Prostate gland (tissue), 2 donors: ENCODE measurements at regions not wholly inside any gene's neighbourhood (a gene's known extent, or its start where the extent isn't known, plus 50 kb on each side); places are given as distances from the start of the nearest gene placed in this dataset.

Source experiments
- DNase-seq: peaks from one replicate; pipeline ENCODE4 v3.0.0-alpha.2; 2019; ENCODE audit warnings: low spot score
- H3K27ac ChIP-seq, 2 donors: fragments of 200-600 bp; sonication (generic); 2 replicates each; pipeline ENCODE4 v1.5.1; 2017 to 2019
- H3K27me3 ChIP-seq: fragments of 200-600 bp; sonication (generic); replicated peaks from 2 replicates; pipeline ENCODE4 v1.5.1; 2019; ENCODE audit not compliant: insufficient read depth
- H3K36me3 ChIP-seq, 2 donors: fragments of 200-600 bp; sonication (generic); 1 replicate in 1 of 2; 2 replicates in 1 of 2; pipeline versions ENCODE4 v1.5.1 to v1.8.1; 2017 to 2019
- H3K4me1 ChIP-seq: fragments of 200-600 bp; sonication (generic); replicated peaks from 2 replicates; pipeline ENCODE4 v1.5.1; 2019
- H3K4me3 ChIP-seq, 2 donors: fragments of 200-600 bp; sonication (generic); 2 replicates each; pipeline ENCODE4 v1.5.1; 2017 to 2019
- H3K9me3 ChIP-seq: fragments of 200-600 bp; sonication (generic); 2 replicates; pipeline ENCODE4 v1.5.1; 2017
- POLR2A ChIP-seq: fragments of 450-650 bp; IDR thresholded peaks from one replicate; pipeline ENCODE4 v1.6.1; 2016; ENCODE audit warnings: antibody characterized with exemption, mild to moderate bottlenecking
- POLR2AphosphoS5 ChIP-seq: sonication (generic); formaldehyde crosslinking; IDR thresholded peaks from one replicate; pipeline ENCODE4 v1.6.1; 2017; ENCODE audit warnings: antibody characterized with exemption
- WGBS: methylation state at CpG from one replicate; pipeline ENCODE4 v1.1.5; 2018; 5-methylcytosine and 5-hydroxymethylcytosine counted together
- intact Hi-C: fragments of 100-400 bp; cut with DNase I; formaldehyde crosslinking; loops from one replicate; pipeline ENCODE4 v1.14.2; 2022
- TF ChIP-seq, protein P1 (sequence below), 4 experiments: fragments of 200-600 bp in 2 of 4; fragments of 450-650 bp in 2 of 4; sonication (generic) in 2 of 4; IDR thresholded peaks; 1 replicate in 3 of 4; 2 replicates in 1 of 4; pipeline ENCODE4 v1.5.1; 2016 to 2019; ENCODE audit warnings: antibody characterized with exemption in 4 of 4, mild to moderate bottlenecking in 2 of 4, moderate library complexity in 2 of 4

DNA sequence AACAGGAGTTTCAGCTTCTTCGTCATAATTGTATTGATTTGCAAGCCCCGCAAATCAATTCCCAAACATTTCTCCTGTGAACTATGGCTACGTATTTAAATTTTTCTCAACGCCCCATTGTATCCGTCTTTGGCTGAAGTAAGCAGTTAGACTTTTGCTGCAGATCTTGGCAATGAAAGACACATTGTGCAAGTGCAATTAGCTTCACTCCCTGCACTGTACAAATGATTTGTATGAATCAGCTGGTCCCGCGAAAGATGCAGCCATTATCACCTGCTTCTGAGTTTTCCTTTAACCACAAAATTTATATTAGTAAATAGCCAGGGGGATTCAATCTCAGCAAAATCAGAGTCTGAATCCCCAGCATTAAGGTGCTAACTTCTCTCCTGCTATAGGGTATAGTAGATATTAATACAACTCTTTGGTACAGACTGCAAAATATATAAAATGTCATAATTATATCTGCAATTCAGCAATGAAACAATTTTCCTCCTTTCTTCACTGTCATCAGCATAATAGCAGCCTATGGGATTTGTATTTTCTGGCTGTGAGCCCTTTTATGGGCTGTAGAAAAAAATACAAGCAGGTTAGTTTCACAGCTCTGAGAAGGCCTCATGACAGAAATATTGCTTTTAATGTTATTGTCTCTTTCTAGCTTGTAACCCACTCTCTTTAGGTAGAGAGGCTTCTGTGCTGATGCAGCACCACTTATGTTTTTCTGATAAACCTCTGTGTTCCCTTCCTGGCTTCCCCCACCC is 68.4 kb upstream of the SMARCA2 start:
- no peak for TF ChIP-seq POLR2A
- TF ChIP-seq, protein P1, sequence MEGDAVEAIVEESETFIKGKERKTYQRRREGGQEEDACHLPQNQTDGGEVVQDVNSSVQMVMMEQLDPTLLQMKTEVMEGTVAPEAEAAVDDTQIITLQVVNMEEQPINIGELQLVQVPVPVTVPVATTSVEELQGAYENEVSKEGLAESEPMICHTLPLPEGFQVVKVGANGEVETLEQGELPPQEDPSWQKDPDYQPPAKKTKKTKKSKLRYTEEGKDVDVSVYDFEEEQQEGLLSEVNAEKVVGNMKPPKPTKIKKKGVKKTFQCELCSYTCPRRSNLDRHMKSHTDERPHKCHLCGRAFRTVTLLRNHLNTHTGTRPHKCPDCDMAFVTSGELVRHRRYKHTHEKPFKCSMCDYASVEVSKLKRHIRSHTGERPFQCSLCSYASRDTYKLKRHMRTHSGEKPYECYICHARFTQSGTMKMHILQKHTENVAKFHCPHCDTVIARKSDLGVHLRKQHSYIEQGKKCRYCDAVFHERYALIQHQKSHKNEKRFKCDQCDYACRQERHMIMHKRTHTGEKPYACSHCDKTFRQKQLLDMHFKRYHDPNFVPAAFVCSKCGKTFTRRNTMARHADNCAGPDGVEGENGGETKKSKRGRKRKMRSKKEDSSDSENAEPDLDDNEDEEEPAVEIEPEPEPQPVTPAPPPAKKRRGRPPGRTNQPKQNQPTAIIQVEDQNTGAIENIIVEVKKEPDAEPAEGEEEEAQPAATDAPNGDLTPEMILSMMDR (IDR thresholded peaks at IDR 0.05) = no peak
- no peak for TF ChIP-seq POLR2AphosphoS5
- no peak for DNase-seq
- H3K27ac ChIP-seq = no peak overlapping the region
- intact Hi-C loops = no loop called here
- no peaks in the 10 kb centered on the region for H3K9me3 ChIP-seq
- no peaks in the 10 kb centered on the region for H3K36me3 ChIP-seq
- H3K27me3 ChIP-seq = no peaks in the 10 kb centered on the region
- no peaks in the 10 kb centered on the region for H3K4me1 ChIP-seq
- 88% methylated on average over 7 of the region's 7 CpGs for WGBS
- H3K4me3 ChIP-seq = no peak overlapping the region

DNA sequence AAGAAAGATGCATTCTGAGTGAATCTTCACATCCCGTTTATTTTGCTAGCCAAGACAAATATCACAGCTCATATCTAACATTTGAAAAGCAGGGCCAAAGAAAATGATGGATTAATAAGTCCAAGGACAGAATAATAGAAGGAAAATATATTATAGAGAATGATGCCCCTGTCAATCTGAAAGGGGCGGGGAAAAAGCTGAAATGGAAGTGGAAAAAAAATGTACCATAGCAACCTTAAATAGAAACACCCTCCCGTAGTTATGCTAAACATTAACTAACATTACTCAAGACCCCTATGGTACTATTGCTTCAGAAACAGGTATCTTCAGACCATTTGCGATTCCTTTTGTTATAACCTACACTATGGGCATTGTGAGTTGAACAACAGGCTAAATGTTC is 67.7 kb upstream of the SMARCA2 start:
- DNase-seq = no peak
- intact Hi-C loops = no loop called here
- 69% methylated on average over 4 of the region's 4 CpGs for WGBS
- Histone ChIP-seq H3K4me3 (no peak overlapping the region), H3K9me3 (no peaks in the 10 kb centered on the region), H3K36me3 (no peaks in the 10 kb centered on the region), H3K27ac (no peak overlapping the region), H3K4me1 (no peaks in the 10 kb centered on the region), H3K27me3 (no peaks in the 10 kb centered on the region)
- TF ChIP-seq POLR2AphosphoS5 (no peak), POLR2A (no peak)
- TF ChIP-seq, protein P1 (IDR thresholded peaks at IDR 0.05) = no peak

DNA sequence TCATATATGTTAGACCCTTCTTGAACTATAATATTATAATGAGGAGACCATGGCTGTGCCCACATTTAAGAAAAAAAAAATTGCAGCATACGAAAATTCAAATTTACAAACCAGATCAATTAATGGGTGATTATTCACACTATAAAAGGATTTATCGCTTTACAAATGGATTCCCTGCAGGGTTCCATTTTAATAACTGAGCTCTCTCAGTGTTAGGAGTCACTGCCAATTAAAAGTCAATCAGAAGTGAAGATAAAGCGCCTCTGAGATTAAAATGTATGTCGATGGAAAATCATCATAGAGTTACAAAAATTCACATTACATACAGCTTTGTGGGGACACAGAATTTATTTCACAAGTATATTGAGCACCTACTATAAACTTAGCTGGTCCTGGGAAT is 66.6 kb upstream of the SMARCA2 start:
- intact Hi-C loops = no loop called here

DNA sequence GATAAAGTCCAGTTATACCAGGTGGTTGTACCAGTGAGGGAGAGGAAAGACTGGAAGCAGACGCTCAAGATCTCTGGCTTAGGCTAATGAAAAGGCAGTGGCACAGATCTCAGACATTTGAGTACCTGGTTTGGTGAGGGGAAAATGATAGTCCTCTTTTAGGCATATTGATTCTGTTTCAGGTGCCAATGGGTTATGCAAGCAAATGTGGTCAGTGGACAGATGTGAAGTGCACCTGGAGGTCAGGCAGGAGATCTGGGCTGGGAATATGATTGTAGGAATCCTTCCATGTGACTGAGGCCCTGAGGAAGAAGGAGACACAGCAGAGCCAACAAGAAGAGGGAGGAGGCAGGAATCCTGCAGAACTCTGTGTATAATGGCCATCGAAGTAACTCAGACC is 63.7 kb upstream of the SMARCA2 start:
- no peaks in the 10 kb centered on the region for H3K4me1 ChIP-seq
- WGBS = 76% methylated on average over 2 of the region's 2 CpGs
- no peaks in the 10 kb centered on the region for H3K9me3 ChIP-seq
- no peak for TF ChIP-seq POLR2AphosphoS5
- TF ChIP-seq, protein P1 (IDR thresholded peaks at IDR 0.05) = no peak
- no peak for TF ChIP-seq POLR2A
- no peak for DNase-seq
- no peak overlapping the region for H3K27ac ChIP-seq
- no peak overlapping the region for H3K4me3 ChIP-seq
- intact Hi-C loops = no loop called here
- H3K27me3 ChIP-seq = no peaks in the 10 kb centered on the region
- no peaks in the 10 kb centered on the region for H3K36me3 ChIP-seq

More for the DNA sequence above, 66.6 kb upstream of the SMARCA2 start:
- Histone ChIP-seq H3K9me3 (no peaks in the 10 kb centered on the region), H3K27me3 (no peaks in the 10 kb centered on the region), H3K4me1 (no peaks in the 10 kb centered on the region), H3K27ac (no peak overlapping the region), H3K4me3 (no peak overlapping the region), H3K36me3 (no peaks in the 10 kb centered on the region)
- DNase-seq = no peak
- 94% methylated on average over 4 of the region's 4 CpGs for WGBS
- TF ChIP-seq, protein P1 (IDR thresholded peaks at IDR 0.05) = no peak
- TF ChIP-seq POLR2A (no peak), POLR2AphosphoS5 (no peak)

DNA sequence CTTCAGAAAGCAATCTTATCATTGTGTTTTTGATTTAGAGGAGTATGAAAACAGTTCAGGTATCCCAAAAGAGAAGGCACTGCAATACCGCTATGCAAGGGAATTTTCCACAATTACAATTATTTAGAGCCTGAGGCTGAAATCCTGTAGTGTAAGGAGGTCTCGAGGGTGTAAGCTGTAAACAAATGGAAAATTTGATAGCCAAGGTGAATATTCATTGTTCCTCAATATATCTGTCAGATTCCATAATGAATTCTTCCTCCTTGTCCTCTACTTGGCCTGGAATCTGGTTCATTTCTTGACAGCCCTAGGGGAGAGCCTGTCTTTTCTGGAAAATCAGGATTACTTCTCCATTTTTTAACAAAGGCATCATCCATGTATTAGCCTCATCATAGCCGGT is 63.1 kb upstream of the SMARCA2 start:
- Histone ChIP-seq H3K27ac (no peak overlapping the region), H3K4me1 (no peaks in the 10 kb centered on the region), H3K36me3 (no peaks in the 10 kb centered on the region), H3K27me3 (no peaks in the 10 kb centered on the region), H3K9me3 (no peaks in the 10 kb centered on the region), H3K4me3 (no peak overlapping the region)
- 84% methylated on average over 3 of the region's 3 CpGs for WGBS
- TF ChIP-seq, protein P1 (IDR thresholded peaks at IDR 0.05) = no peak
- TF ChIP-seq POLR2AphosphoS5 (no peak), POLR2A (no peak)
- no peak for DNase-seq
- intact Hi-C loops = no loop called here
